Chondrocyte (in vitro differentiated cells): ENCODE measurements at regions not wholly inside any gene's neighbourhood (a gene's known extent, or its start where the extent isn't known, plus 50 kb on each side); places are given as distances from the start of the nearest gene placed in this dataset.

Experiments used
- DNase-seq: peaks from one replicate; pipeline ENCODE4 v3.0.0; 2021; ENCODE audit warnings: mixed read lengths, low spot score
- H3K27ac Mint-ChIP-seq: one replicate; pipeline ENCODE4 v1.8.0; 2021; ENCODE audit warnings: mild to moderate bottlenecking, moderate library complexity, mixed read lengths; ENCODE audit not compliant: unreplicated experiment
- H3K27me3 Mint-ChIP-seq: 2 replicates; pipeline ENCODE4 v1.8.0; 2021; ENCODE audit warnings: low read depth, mixed read lengths
- H3K36me3 Mint-ChIP-seq: 2 replicates; pipeline ENCODE4 v1.8.0; 2021; ENCODE audit warnings: low read depth, mixed read lengths
- H3K4me1 Mint-ChIP-seq: 2 replicates; pipeline ENCODE4 v1.8.0; 2021; ENCODE audit warnings: low read depth, mild to moderate bottlenecking, mixed read lengths
- H3K4me3 Mint-ChIP-seq: one replicate; pipeline ENCODE4 v1.8.0; 2021; ENCODE audit warnings: mild to moderate bottlenecking, moderate library complexity, mixed read lengths; ENCODE audit not compliant: unreplicated experiment
- H3K9me3 Mint-ChIP-seq: 2 replicates; pipeline ENCODE4 v1.8.0; 2021; ENCODE audit warnings: low read depth, mixed read lengths
- TF ChIP-seq, protein P1 (sequence below): fragments of 200-600 bp; sonication (generic); IDR thresholded peaks from 2 replicates; pipeline ENCODE4 v1.5.0; 2021; ENCODE audit warnings: antibody characterized with exemption, mild to moderate bottlenecking, moderate library complexity

DNA sequence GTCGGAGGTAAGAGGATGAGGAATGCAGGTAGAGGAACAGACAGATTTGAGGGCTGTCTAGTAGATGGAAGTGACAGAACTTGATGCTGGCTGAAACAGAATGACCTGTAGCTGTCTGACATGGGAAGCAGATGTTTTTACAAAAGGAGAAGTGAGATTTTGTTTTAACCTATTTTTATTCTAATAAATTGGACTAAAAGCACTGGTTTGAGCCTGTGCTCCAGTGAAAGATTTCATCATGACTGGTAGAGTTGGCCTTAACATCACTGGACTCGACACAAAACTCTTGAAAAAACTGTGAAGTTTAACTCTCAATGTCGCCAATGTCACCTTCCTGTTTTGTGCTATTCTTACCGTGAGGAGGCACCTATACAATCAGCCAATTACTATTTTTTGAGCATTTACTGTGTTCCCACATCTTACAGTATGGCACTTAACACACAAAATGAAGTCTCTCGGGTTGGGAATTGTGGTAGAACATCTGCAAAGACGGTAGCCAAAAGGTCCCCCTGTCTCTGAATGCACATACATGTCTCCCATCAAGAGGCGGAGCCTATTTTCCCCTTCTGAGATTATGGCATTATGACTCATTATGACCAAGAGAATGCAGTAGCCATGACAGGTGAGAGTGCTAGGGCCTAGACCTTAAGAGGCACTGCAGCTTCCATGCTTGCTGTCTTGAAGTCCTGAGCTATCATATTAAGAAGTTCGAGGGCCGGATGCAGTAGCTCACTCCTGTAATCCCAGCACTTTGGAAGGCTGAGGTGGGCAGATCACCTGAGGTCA, 93.2 kb downstream of the FOXF2 start:
- TF ChIP-seq, protein P1, sequence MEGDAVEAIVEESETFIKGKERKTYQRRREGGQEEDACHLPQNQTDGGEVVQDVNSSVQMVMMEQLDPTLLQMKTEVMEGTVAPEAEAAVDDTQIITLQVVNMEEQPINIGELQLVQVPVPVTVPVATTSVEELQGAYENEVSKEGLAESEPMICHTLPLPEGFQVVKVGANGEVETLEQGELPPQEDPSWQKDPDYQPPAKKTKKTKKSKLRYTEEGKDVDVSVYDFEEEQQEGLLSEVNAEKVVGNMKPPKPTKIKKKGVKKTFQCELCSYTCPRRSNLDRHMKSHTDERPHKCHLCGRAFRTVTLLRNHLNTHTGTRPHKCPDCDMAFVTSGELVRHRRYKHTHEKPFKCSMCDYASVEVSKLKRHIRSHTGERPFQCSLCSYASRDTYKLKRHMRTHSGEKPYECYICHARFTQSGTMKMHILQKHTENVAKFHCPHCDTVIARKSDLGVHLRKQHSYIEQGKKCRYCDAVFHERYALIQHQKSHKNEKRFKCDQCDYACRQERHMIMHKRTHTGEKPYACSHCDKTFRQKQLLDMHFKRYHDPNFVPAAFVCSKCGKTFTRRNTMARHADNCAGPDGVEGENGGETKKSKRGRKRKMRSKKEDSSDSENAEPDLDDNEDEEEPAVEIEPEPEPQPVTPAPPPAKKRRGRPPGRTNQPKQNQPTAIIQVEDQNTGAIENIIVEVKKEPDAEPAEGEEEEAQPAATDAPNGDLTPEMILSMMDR, result no peak
- Mint-ChIP-seq H3K36me3 (no peaks in the 10 kb centered on the region), H3K4me1 (peaks cover 57% of the 10 kb centered on the region), H3K27ac (no peak overlapping the region), H3K27me3 (no peaks in the 10 kb centered on the region), H3K4me3 (no peak overlapping the region), H3K9me3 (peaks cover 8% of the 10 kb centered on the region)
- DNase-seq, result no peak

DNA sequence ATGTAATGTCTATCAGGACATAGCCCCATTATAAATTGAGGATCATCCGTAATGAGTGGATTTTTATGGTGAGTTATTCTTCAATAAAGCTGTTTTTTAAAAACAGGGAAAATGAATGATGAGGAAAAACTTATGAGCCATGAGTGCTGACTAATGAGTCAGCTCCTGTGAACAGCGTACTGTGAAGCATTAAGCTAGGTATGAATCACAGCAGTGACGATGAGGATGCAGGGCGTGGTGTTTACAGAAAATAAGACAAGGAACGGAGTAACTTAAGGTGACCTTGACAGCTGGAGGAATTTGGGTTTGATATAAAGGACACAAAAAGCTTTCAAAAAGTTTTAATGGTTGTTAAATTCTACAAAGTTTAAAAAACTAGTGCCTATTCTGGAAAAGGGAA, 96.3 kb downstream of the FOXF2 start:
- TF ChIP-seq, protein P1, result no peak
- Mint-ChIP-seq H3K4me1 (peaks cover 31% of the 10 kb centered on the region), H3K27me3 (no peaks in the 10 kb centered on the region), H3K36me3 (no peaks in the 10 kb centered on the region), H3K4me3 (no peak overlapping the region), H3K27ac (peak overlapping the region; percentile 39), H3K9me3 (peaks cover 3% of the 10 kb centered on the region)
- DNase-seq, result no peak

DNA sequence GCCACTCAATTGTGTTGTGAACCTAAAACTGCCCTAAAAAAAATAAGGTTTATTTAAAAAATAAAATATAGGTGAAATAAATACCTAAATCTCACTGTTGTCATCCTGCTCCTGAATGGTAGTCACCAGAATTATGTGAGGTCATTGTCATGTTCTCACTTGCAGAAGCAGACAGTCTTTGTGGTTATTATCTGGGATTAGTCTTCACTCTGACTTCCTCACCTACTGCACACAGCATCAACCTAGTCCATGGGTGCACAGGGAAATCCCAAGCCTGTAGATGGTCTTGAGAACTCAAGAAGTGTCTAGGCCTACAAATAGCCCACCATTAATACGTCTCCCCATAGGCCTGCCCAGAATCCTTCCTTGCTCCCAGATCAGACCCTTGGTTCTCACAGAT, 97.0 kb downstream of the FOXF2 start:
- TF ChIP-seq, protein P1, result no peak

DNA sequence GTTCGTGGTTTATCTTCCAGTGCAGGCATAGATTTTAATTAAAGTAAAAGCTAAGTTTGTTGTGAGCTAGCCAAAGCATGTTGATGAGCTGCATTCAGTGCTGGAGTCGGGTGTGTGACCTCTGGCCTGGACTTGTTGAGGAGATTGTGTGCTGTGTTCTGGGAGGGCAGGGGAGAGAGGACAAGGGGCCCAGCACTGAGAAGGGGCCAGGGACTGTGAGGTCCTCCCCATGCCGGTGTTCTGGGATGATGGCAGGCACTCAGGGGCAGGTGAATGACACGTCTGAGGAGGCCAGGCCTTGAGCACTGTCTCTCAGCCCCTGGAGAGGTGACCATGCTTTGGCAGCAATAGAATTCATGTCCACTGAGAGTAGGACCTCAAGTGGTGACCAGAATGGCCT, 97.9 kb downstream of the FOXF2 start:
- Mint-ChIP-seq H3K27me3 (no peaks in the 10 kb centered on the region), H3K36me3 (no peaks in the 10 kb centered on the region), H3K9me3 (no peaks in the 10 kb centered on the region), H3K4me1 (peaks cover 16% of the 10 kb centered on the region), H3K4me3 (no peak overlapping the region), H3K27ac (no peak overlapping the region)
- TF ChIP-seq, protein P1, result no peak
- no peak for DNase-seq

More for the DNA sequence above, 97.0 kb downstream of the FOXF2 start:
- Mint-ChIP-seq H3K27ac (no peak overlapping the region), H3K4me1 (peaks cover 24% of the 10 kb centered on the region), H3K4me3 (no peak overlapping the region), H3K9me3 (no peaks in the 10 kb centered on the region), H3K36me3 (no peaks in the 10 kb centered on the region), H3K27me3 (no peaks in the 10 kb centered on the region)
- DNase-seq, result no peak

DNA sequence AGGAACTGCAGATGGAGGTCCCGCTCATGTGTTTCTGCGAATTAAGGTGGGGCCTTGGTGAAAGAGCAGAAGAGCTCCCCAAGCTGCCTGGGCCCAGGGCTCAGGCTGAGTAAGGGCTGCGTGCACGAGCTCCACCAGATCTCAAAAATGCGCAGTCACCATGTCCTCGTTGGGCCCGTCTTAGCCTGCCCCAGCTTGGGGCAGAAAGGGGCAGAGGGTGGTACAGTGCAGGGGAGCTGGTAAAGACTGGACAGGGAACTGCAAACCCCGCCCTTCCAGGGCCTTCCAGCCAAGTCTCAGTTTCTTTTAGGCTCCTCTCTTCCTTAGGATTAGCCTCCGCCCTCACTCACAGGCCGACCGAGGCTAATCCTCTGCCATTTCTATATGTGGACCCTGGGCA, 101.6 kb downstream of the FOXF2 start:
- no peak for DNase-seq
- no peak overlapping the region for H3K27ac Mint-ChIP-seq
- no peak overlapping the region for H3K4me3 Mint-ChIP-seq
- no peaks in the 10 kb centered on the region for H3K27me3 Mint-ChIP-seq
- TF ChIP-seq, protein P1, result no peak
- H3K36me3 Mint-ChIP-seq, result no peaks in the 10 kb centered on the region
- peaks cover under 1% of the 10 kb centered on the region for H3K4me1 Mint-ChIP-seq
- H3K9me3 Mint-ChIP-seq, result peaks cover 8% of the 10 kb centered on the region
